ENCODE measurements at regions not wholly inside any gene's neighbourhood (a gene's known extent, or its start where the extent isn't known, plus 50 kb on each side); places are given as distances from the start of the nearest gene placed in this dataset.

DNA sequence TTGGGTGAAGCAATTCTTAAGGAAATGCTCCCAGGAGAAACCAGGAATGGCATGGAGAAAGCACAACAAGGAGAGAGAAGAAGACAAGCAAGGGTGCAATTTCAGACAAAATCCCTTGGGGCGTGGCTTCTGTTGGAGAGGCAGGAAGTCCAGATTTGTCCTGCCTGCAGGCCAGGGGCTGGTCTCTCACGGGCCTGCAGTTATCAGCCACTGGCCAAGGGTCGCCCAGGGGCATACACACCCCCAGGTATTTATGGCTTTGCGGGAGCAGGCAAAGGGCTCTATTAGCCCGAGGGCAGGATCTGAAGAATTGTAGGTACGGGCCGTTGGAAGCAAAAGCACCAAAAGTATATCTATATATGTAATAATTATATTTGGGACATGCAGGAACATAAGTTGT, 87.7 kb downstream of the IYD start:
- H3K4me1 ChIP-seq (ENCODE audit: control insufficient read depth in 3 of 3, insufficient read depth in 3 of 3, low read length in 3 of 3) = peaks cover 0 to 8% (median 5%) of the 10 kb centered on the region in 3 donors
- no peak overlapping the region for H3K27ac ChIP-seq (ENCODE audit: low read depth, low read length)
- H3K9me3 ChIP-seq (ENCODE audit: control insufficient read depth in 3 of 3, low read length in 3 of 3) = no peaks in the 10 kb centered on the region
- H3K36me3 ChIP-seq (ENCODE audit: control insufficient read depth in 3 of 3, insufficient read depth in 3 of 3, low read length in 3 of 3) = no peaks in the 10 kb centered on the region
- peaks cover 0 to 3% (median 0%) of the 10 kb centered on the region in 3 donors for H3K27me3 ChIP-seq (ENCODE audit: control insufficient read depth in 3 of 3, insufficient read depth in 3 of 3, low read length in 3 of 3)
- no peak overlapping the region for H3K4me3 ChIP-seq (ENCODE audit: low read length in 3 of 3)
- no peak overlapping the region for H3K9ac ChIP-seq (ENCODE audit: low read depth in 1 of 3, low read length in 3 of 3)

DNA sequence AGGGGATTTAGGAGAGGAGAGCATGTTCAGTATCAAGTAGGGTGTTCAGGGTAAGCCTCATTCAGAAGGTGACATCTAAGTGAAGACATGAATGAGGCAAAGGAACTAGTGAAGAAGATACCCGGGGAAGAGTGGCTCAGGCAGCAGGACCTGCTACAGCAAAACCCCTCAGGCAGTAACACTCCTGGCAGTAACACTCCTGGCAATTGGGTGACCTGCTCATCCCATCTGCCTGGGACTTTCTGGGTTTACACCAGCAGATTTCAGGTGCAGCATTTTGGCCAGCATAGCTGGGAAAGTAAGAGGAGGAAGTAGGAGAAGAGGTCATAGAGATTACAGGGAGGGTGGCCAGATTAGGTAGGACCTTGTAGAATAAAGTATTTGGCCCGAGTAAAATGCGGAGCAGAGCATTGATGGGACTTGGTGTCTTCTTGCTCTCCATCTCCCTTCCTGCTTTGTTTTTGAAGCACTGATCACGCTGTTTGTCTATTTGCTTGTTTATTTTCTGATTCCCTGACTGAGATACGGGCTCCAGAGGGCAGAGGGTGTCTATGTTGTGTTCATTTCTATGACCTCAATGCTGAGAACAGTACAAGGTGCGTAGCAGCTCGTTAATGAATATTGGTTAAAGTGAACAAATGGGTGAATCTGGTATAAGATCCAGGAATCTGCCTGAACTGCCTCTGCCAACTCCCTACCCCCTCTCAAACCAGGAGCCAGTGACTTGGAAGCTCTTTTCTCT, 88.3 kb downstream of the IYD start:
- Histone ChIP-seq H3K4me1 (ENCODE audit: control insufficient read depth in 3 of 3, insufficient read depth in 3 of 3, low read length in 3 of 3) (peaks cover 0 to 8% (median 5%) of the 10 kb centered on the region in 3 donors), H3K27me3 (ENCODE audit: control insufficient read depth in 3 of 3, insufficient read depth in 3 of 3, low read length in 3 of 3) (peaks cover 0 to 3% (median 0%) of the 10 kb centered on the region in 3 donors), H3K9me3 (ENCODE audit: control insufficient read depth in 3 of 3, low read length in 3 of 3) (no peaks in the 10 kb centered on the region), H3K27ac (ENCODE audit: low read depth, low read length) (no peak overlapping the region), H3K9ac (ENCODE audit: low read depth in 1 of 3, low read length in 3 of 3) (no peak overlapping the region), H3K36me3 (ENCODE audit: control insufficient read depth in 3 of 3, insufficient read depth in 3 of 3, low read length in 3 of 3) (no peaks in the 10 kb centered on the region), H3K4me3 (ENCODE audit: low read length in 3 of 3) (no peak overlapping the region)

DNA sequence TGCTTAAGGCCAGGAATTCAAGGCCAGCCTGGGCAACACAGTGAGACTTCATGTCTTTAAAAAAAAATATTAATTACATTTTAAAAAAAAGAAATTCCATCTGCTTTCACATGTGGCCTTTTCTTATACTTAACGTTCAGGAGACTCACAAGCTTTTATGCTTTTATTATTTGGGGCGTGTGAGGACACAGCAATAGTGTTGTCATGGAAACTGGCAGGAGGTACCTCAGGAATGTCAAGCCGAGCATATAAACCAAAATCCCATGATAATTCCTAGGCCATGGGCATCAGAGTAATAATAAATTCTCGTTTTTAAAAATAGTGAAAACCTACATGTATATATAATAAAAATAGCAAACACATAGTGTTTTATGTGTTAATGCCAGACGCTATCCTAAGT, 89.8 kb downstream of the IYD start:
- Histone ChIP-seq H3K9me3 (ENCODE audit: control insufficient read depth in 3 of 3, low read length in 3 of 3) (no peaks in the 10 kb centered on the region), H3K27ac (ENCODE audit: low read depth, low read length) (no peak overlapping the region), H3K4me1 (ENCODE audit: control insufficient read depth in 3 of 3, insufficient read depth in 3 of 3, low read length in 3 of 3) (no peaks in the 10 kb centered on the region), H3K9ac (ENCODE audit: low read depth in 1 of 3, low read length in 3 of 3) (no peak overlapping the region), H3K4me3 (ENCODE audit: low read length in 3 of 3) (no peak overlapping the region), H3K36me3 (ENCODE audit: control insufficient read depth in 3 of 3, insufficient read depth in 3 of 3, low read length in 3 of 3) (no peaks in the 10 kb centered on the region), H3K27me3 (ENCODE audit: control insufficient read depth in 3 of 3, insufficient read depth in 3 of 3, low read length in 3 of 3) (peaks cover 0 to 3% (median 0%) of the 10 kb centered on the region in 3 donors)

DNA sequence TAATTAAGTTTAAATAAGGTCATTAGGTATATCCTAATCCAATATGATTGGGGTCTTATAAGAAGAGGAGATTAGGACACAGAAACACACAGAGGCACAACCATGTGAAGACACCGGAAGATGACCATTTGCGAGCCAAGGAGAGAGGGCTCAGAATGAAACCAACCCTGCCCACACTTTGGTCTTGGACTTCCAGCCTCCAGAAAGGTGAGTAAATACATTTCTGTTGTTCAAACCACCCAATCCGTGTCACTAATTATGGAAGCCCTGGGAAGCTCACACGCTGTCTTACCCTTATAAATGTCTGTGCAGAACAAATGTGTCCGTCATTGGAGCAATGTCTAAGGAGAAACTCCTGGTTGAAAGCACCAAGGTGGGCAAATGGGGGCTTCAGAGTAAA, 95.0 kb downstream of the IYD start:
- H3K27ac ChIP-seq (ENCODE audit: low read depth, low read length) = no peak overlapping the region
- peaks cover 0 to 3% (median 0%) of the 10 kb centered on the region in 3 donors for H3K27me3 ChIP-seq (ENCODE audit: control insufficient read depth in 3 of 3, insufficient read depth in 3 of 3, low read length in 3 of 3)
- H3K4me1 ChIP-seq (ENCODE audit: control insufficient read depth in 3 of 3, insufficient read depth in 3 of 3, low read length in 3 of 3) = no peaks in the 10 kb centered on the region
- H3K36me3 ChIP-seq (ENCODE audit: control insufficient read depth in 3 of 3, insufficient read depth in 3 of 3, low read length in 3 of 3) = no peaks in the 10 kb centered on the region
- H3K9ac ChIP-seq (ENCODE audit: low read depth in 1 of 3, low read length in 3 of 3) = no peak overlapping the region
- H3K4me3 ChIP-seq (ENCODE audit: low read length in 3 of 3) = no peak overlapping the region
- H3K9me3 ChIP-seq (ENCODE audit: control insufficient read depth in 3 of 3, low read length in 3 of 3) = no peaks in the 10 kb centered on the region

DNA sequence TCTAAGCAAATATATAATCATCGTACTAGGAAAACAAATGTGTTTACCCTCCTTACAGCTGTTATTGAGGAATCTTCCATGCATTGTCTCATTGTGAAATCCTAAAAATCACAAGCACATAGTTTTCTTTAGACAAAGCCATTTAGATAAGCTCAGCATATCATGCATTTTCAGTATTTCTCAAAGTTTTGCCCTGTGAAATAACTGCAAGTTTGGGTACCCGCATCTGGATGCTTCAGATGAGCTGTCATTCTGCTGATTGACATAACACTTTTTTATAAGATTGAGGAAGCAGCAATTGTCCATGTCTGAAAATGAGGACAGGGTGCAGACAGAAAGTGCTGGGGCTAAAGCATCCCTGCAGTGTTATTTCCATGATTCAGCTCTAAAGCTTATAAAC, 96.2 kb downstream of the IYD start:
- Histone ChIP-seq H3K4me1 (ENCODE audit: control insufficient read depth in 3 of 3, insufficient read depth in 3 of 3, low read length in 3 of 3) (no peaks in the 10 kb centered on the region), H3K9ac (ENCODE audit: low read depth in 1 of 3, low read length in 3 of 3) (no peak overlapping the region), H3K36me3 (ENCODE audit: control insufficient read depth in 3 of 3, insufficient read depth in 3 of 3, low read length in 3 of 3) (no peaks in the 10 kb centered on the region), H3K27ac (ENCODE audit: low read depth, low read length) (no peak overlapping the region), H3K4me3 (ENCODE audit: low read length in 3 of 3) (no peak overlapping the region), H3K9me3 (ENCODE audit: control insufficient read depth in 3 of 3, low read length in 3 of 3) (no peaks in the 10 kb centered on the region), H3K27me3 (ENCODE audit: control insufficient read depth in 3 of 3, insufficient read depth in 3 of 3, low read length in 3 of 3) (no peaks in the 10 kb centered on the region)

DNA sequence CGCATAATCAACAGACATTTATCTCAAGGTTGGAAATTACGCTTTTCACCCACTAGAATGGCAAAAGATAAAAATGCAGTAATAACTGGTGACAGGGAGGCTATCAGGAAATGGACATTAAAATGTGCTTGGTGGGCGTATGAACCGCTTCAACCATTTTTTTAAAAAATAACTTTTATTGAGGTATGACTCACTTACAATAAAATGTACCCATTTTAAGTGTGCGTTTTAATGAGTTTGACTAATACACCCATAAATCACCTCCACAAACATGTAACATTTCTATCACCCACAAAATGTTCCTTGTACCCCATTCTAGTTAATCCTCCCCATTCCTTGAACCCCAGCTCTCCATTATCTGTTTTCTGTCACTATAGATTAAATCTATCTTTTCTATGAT, 96.8 kb downstream of the IYD start:
- no peak overlapping the region for H3K4me3 ChIP-seq (ENCODE audit: low read length in 3 of 3)
- H3K36me3 ChIP-seq (ENCODE audit: control insufficient read depth in 3 of 3, insufficient read depth in 3 of 3, low read length in 3 of 3) = no peaks in the 10 kb centered on the region
- no peak overlapping the region for H3K9ac ChIP-seq (ENCODE audit: low read depth in 1 of 3, low read length in 3 of 3)
- no peaks in the 10 kb centered on the region for H3K27me3 ChIP-seq (ENCODE audit: control insufficient read depth in 3 of 3, insufficient read depth in 3 of 3, low read length in 3 of 3)
- H3K4me1 ChIP-seq (ENCODE audit: control insufficient read depth in 3 of 3, insufficient read depth in 3 of 3, low read length in 3 of 3) = no peaks in the 10 kb centered on the region
- no peaks in the 10 kb centered on the region for H3K9me3 ChIP-seq (ENCODE audit: control insufficient read depth in 3 of 3, low read length in 3 of 3)
- no peak overlapping the region for H3K27ac ChIP-seq (ENCODE audit: low read depth, low read length)

DNA sequence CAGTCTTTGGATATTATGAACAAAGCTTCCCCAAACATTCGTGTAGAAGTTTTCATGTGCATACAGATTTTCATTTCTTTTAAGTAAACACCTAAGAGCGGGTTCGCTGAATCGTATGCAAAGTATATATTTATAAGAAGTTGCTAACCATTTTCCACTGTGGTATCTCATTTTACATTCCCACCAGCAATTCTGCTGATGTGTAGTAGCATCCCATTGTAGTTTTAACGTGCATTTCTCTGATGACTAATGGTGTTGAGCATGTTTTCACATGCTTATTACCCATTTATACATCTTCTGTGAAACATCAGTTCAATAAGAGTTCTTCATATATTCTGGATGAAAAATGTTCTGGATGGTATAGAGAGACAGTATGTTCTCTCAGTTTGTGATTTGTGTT, 97.4 kb downstream of the IYD start:
- H3K27me3 ChIP-seq (ENCODE audit: control insufficient read depth in 3 of 3, insufficient read depth in 3 of 3, low read length in 3 of 3) = no peaks in the 10 kb centered on the region
- no peak overlapping the region for H3K27ac ChIP-seq (ENCODE audit: low read depth, low read length)
- H3K4me3 ChIP-seq (ENCODE audit: low read length in 3 of 3) = no peak overlapping the region
- H3K9me3 ChIP-seq (ENCODE audit: control insufficient read depth in 3 of 3, low read length in 3 of 3) = no peaks in the 10 kb centered on the region
- no peaks in the 10 kb centered on the region for H3K4me1 ChIP-seq (ENCODE audit: control insufficient read depth in 3 of 3, insufficient read depth in 3 of 3, low read length in 3 of 3)
- no peaks in the 10 kb centered on the region for H3K36me3 ChIP-seq (ENCODE audit: control insufficient read depth in 3 of 3, insufficient read depth in 3 of 3, low read length in 3 of 3)
- no peak overlapping the region for H3K9ac ChIP-seq (ENCODE audit: low read depth in 1 of 3, low read length in 3 of 3)

DNA sequence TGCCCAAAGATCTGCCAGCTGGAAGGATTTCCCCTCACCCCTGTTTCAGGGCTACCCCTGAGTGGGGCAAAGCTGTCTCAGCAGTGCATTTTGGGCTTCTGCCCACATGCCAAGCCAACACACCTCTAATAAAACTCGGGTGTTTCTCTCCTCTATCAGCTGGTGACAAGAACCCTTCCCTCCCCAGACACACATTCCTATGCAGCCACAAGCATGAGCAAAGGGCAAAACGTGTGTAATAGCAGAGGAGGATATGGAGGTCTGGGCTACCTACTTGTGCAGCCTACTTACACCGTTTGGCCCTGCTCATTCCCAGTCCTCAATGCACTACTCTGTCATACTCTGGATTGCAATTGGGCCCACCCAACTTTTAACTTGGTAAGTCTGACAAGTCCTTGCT, 101.3 kb downstream of the IYD start:
- H3K4me1 ChIP-seq (ENCODE audit: control insufficient read depth in 3 of 3, insufficient read depth in 3 of 3, low read length in 3 of 3) = no peaks in the 10 kb centered on the region
- no peak overlapping the region for H3K9ac ChIP-seq (ENCODE audit: low read depth in 1 of 3, low read length in 3 of 3)
- no peaks in the 10 kb centered on the region for H3K36me3 ChIP-seq (ENCODE audit: control insufficient read depth in 3 of 3, insufficient read depth in 3 of 3, low read length in 3 of 3)
- H3K27ac ChIP-seq (ENCODE audit: low read depth, low read length) = no peak overlapping the region
- no peak overlapping the region for H3K4me3 ChIP-seq (ENCODE audit: low read length in 3 of 3)
- no peaks in the 10 kb centered on the region for H3K9me3 ChIP-seq (ENCODE audit: control insufficient read depth in 3 of 3, low read length in 3 of 3)
- H3K27me3 ChIP-seq (ENCODE audit: control insufficient read depth in 3 of 3, insufficient read depth in 3 of 3, low read length in 3 of 3) = no peaks in the 10 kb centered on the region

DNA sequence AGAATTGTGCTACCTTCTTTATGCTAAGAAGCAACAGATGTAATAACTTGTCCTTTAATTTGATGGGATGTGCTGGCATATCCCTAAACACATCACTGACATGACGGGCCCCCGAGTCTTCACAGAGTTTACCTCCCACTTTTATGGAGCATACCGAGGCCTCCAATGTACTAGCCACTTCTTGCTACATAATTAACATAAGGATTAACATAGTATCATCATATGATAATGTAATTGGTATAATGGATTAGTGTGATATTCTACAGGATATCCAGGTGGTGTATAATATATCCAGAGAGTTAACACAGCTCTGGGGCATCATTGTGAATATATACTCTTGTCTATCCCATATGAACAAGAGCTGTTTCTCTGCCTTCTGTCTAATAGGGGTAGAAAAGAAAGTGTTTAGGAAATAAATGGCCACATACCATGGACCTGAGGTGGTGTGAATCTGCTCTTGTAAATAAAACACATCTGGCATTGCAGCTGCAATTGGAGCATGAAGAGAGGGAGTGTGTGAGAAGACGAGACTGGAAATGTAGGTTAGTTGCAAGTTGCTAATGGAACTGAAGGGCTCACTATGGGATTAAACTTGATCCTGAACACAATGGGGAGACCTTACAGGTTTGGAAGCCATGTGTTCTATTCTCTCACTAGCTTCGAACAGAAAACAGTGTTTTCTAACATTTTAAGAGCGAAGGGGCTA, 102.3 kb downstream of the IYD start:
- Histone ChIP-seq H3K4me1 (ENCODE audit: control insufficient read depth in 3 of 3, insufficient read depth in 3 of 3, low read length in 3 of 3) (no peaks in the 10 kb centered on the region), H3K27ac (ENCODE audit: low read depth, low read length) (no peak overlapping the region), H3K4me3 (ENCODE audit: low read length in 3 of 3) (no peak overlapping the region), H3K9ac (ENCODE audit: low read depth in 1 of 3, low read length in 3 of 3) (no peak overlapping the region), H3K27me3 (ENCODE audit: control insufficient read depth in 3 of 3, insufficient read depth in 3 of 3, low read length in 3 of 3) (no peaks in the 10 kb centered on the region), H3K9me3 (ENCODE audit: control insufficient read depth in 3 of 3, low read length in 3 of 3) (no peaks in the 10 kb centered on the region), H3K36me3 (ENCODE audit: control insufficient read depth in 3 of 3, insufficient read depth in 3 of 3, low read length in 3 of 3) (no peaks in the 10 kb centered on the region)

DNA sequence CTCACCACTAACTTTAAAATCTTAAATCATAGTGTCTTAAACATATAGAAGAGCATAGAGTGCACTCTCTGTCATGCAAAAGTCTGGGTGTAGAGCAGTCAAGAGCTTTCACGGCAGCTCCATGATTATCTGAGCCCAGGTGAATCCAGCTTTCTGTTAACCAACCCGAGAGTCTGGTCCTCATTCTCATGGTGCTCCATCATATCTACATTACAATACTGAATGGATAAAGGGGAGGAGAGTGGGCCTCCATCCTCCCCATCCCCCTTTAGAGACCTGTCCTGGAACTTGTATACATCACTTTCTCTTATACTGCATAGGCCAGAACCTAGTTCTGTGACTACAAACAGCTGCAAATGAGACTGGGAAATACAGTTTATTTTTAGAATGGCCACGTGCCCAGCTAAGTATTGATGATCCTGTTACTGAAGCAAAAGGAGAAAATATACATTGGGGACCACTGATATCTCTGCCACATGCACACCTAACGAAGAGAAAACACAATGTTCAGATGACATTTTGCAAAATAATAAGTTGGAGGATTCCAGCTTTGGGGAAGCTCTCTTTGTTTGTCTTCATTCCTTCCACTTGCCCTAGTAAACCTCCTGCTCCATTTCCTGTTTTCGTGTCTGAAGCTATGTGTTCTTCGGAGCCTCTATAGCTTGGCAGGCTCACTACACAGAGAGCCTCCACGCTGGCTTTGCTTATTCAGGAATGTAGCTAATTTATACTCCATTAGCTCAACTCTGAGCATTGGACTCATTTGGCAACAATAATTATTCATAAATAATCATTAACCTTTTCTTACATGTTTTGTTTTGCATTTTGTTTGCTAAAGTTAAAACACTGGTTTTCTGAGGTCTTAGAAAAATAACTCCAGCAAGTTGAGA, 110.1 kb downstream of the IYD start:
- Histone ChIP-seq H3K27ac (ENCODE audit: low read depth, low read length) (no peak overlapping the region), H3K36me3 (ENCODE audit: control insufficient read depth in 3 of 3, insufficient read depth in 3 of 3, low read length in 3 of 3) (no peaks in the 10 kb centered on the region), H3K9me3 (ENCODE audit: control insufficient read depth in 3 of 3, low read length in 3 of 3) (peaks cover 0 to 2% (median 0%) of the 10 kb centered on the region in 3 donors), H3K27me3 (ENCODE audit: control insufficient read depth in 3 of 3, insufficient read depth in 3 of 3, low read length in 3 of 3) (no peaks in the 10 kb centered on the region), H3K4me3 (ENCODE audit: low read length in 3 of 3) (no peak overlapping the region), H3K4me1 (ENCODE audit: control insufficient read depth in 3 of 3, insufficient read depth in 3 of 3, low read length in 3 of 3) (no peaks in the 10 kb centered on the region), H3K9ac (ENCODE audit: low read depth in 1 of 3, low read length in 3 of 3) (no peak overlapping the region)
